OCI-LY7 (cell line): ENCODE measurements at regions not wholly inside any gene's neighbourhood (a gene's known extent, or its start where the extent isn't known, plus 50 kb on each side); places are given as distances from the start of the nearest gene placed in this dataset.

ENCODE experiments used
- BruUV-seq: library from RNA; stranded (reverse); fragments of 400-500 nt; replicated peaks from 2 replicates; lab custom pipeline; 2021; lab: Mats Ljungman, UMichigan
- CTCF ChIA-PET: fragments of 300-600 bp; sonication (Branson Sonifier 250); formaldehyde crosslinking; loops from one replicate; lab custom pipeline; 2022; ENCODE audit warnings: antibody characterized with exemption; ENCODE audit not compliant: unreplicated experiment; lab: Charles Lee
- POLR2A ChIA-PET: fragments of 300-600 bp; sonication (Branson Sonifier 250); formaldehyde crosslinking; loops from one replicate; lab custom pipeline; 2022; ENCODE audit warnings: antibody characterized with exemption; lab: Charles Lee
- DNase-seq: peaks from one replicate; pipeline ENCODE4 v3.0.0-alpha.2; 2015; ENCODE audit warnings: low spot score
- H2AFZ ChIP-seq: fragments of 200-600 bp; sonication (generic), shearing (Covaris generic); 2 replicates; pipeline ENCODE4 v1.6.1; 2014; ENCODE audit warnings: mild to moderate bottlenecking, antibody characterized with exemption, low read length, moderate library complexity
- H3K27ac ChIP-seq: fragments of 200-600 bp; sonication (generic); 2 replicates; pipeline ENCODE4 v1.5.1; 2014; ENCODE audit warnings: mixed run types, low read depth, mild to moderate bottlenecking, moderate library complexity, low read length, inconsistent platforms; ENCODE audit not compliant: poor library complexity, severe bottlenecking
- H3K36me3 ChIP-seq: fragments of 200-600 bp; sonication (generic); 2 replicates; pipeline ENCODE4 v1.6.1; 2014; ENCODE audit warnings: mild to moderate bottlenecking, antibody characterized with exemption, low read length, moderate library complexity, mixed read lengths; ENCODE audit not compliant: insufficient read depth
- H3K4me1 ChIP-seq: fragments of 200-600 bp; sonication (generic); 2 replicates; pipeline ENCODE4 v1.5.1; 2014; ENCODE audit warnings: mild to moderate bottlenecking, low read length; ENCODE audit not compliant: insufficient read depth, poor library complexity, severe bottlenecking
- H3K4me2 ChIP-seq: fragments of 200-600 bp; sonication (generic); 2 replicates; pipeline ENCODE4 v1.6.1; 2014; ENCODE audit warnings: mild to moderate bottlenecking, low read length
- H3K4me3 ChIP-seq: fragments of 200-600 bp; sonication (generic); 2 replicates; pipeline ENCODE4 v1.5.1; 2014; ENCODE audit warnings: mild to moderate bottlenecking, low read depth, low read length; ENCODE audit not compliant: poor library complexity, severe bottlenecking
- H3K79me2 ChIP-seq: fragments of 200-600 bp; sonication (generic); 2 replicates; pipeline ENCODE4 v1.6.1; 2016; ENCODE audit warnings: low read depth, mild to moderate bottlenecking, low read length, moderate library complexity, mixed read lengths; ENCODE audit not compliant: insufficient read depth
- H3K9me2 ChIP-seq: fragments of 200-600 bp; sonication (generic); 2 replicates; pipeline ENCODE4 v1.6.1; 2016; ENCODE audit warnings: mild to moderate bottlenecking, low read length, mixed read lengths; ENCODE audit not compliant: insufficient read depth
- H3K9me3 ChIP-seq: fragments of 200-600 bp; sonication (generic); 2 replicates; pipeline ENCODE4 v1.6.1; 2014; ENCODE audit warnings: mild to moderate bottlenecking, mixed run types, low read length, mixed read lengths
- H4K20me1 ChIP-seq: fragments of 200-600 bp; sonication (generic); 2 replicates; pipeline ENCODE4 v1.6.1; 2014; ENCODE audit warnings: mild to moderate bottlenecking, antibody characterized with exemption, low read length, moderate library complexity, mixed read lengths; ENCODE audit not compliant: insufficient read depth
- EZH2phosphoT487 ChIP-seq: fragments of 200-600 bp; sonication (generic); IDR thresholded peaks from 2 replicates; pipeline ENCODE4 v1.6.1; 2018; ENCODE audit warnings: low read depth, borderline replicate concordance, mild to moderate bottlenecking, mixed run types, antibody characterized with exemption, low read length, moderate library complexity, mixed read lengths
- intact Hi-C: fragments of 100-400 bp; cut with micrococcal nuclease; formaldehyde crosslinking; loops from one replicate; pipeline ENCODE4 v1.10.0; 2022; ENCODE audit not compliant: unreplicated experiment
- TF ChIP-seq, protein P1 (sequence below): fragments of 200-600 bp; sonication (generic); conservative IDR thresholded peaks from 2 replicates; pipeline ENCODE4 v1.5.1; 2014; ENCODE audit warnings: mild to moderate bottlenecking, antibody characterized with exemption, low read length, moderate library complexity, mixed read lengths

- no peak overlapping the region for H3K27ac ChIP-seq
- TF ChIP-seq EZH2phosphoT487 = no peak
- no peak overlapping the region for H2AFZ ChIP-seq
- 0 out of 2 replicates have a peak, but pooled peaks cover 8% of the 10 kb centered on the region for H3K9me3 ChIP-seq
- H4K20me1 ChIP-seq = no peaks in the 10 kb centered on the region
- H3K79me2 ChIP-seq = no peaks in the 10 kb centered on the region
- no TSS peak for BruUV-seq
- ChIA-PET CTCF (no interaction called here), POLR2A (no interaction called here)
- H3K4me3 ChIP-seq = no peak overlapping the region
- no peaks in the 10 kb centered on the region for H3K9me2 ChIP-seq
- no peaks in the 10 kb centered on the region for H3K4me1 ChIP-seq
- no peak for DNase-seq
- no peaks in the 10 kb centered on the region for H3K36me3 ChIP-seq
- intact Hi-C loops = no loop called here
- no peak overlapping the region for H3K4me2 ChIP-seq
Observed at GRCh38 chr10:131779661-131780394, 121.0 kb upstream of the PPP2R2D start.

- Histone ChIP-seq H4K20me1 (no peaks in the 10 kb centered on the region), H3K9me2 (no peaks in the 10 kb centered on the region), H3K4me2 (no peak overlapping the region), H3K36me3 (no peaks in the 10 kb centered on the region), H3K4me3 (no peak overlapping the region), H2AFZ (no peak overlapping the region), H3K9me3 (0 out of 2 replicates have a peak, but pooled peaks cover 8% of the 10 kb centered on the region), H3K27ac (no peak overlapping the region), H3K4me1 (no peaks in the 10 kb centered on the region), H3K79me2 (no peaks in the 10 kb centered on the region)
- intact Hi-C loops = no loop called here
- POLR2A ChIA-PET = no interaction called here
- no TSS peak for BruUV-seq
- CTCF ChIA-PET = no interaction called here
- TF ChIP-seq EZH2phosphoT487 = no peak
- TF ChIP-seq, protein P1, sequence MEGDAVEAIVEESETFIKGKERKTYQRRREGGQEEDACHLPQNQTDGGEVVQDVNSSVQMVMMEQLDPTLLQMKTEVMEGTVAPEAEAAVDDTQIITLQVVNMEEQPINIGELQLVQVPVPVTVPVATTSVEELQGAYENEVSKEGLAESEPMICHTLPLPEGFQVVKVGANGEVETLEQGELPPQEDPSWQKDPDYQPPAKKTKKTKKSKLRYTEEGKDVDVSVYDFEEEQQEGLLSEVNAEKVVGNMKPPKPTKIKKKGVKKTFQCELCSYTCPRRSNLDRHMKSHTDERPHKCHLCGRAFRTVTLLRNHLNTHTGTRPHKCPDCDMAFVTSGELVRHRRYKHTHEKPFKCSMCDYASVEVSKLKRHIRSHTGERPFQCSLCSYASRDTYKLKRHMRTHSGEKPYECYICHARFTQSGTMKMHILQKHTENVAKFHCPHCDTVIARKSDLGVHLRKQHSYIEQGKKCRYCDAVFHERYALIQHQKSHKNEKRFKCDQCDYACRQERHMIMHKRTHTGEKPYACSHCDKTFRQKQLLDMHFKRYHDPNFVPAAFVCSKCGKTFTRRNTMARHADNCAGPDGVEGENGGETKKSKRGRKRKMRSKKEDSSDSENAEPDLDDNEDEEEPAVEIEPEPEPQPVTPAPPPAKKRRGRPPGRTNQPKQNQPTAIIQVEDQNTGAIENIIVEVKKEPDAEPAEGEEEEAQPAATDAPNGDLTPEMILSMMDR = no peak
- no peak for DNase-seq
Observed at GRCh38 chr10:131781076-131781475, 119.7 kb upstream of the PPP2R2D start.

DNA sequence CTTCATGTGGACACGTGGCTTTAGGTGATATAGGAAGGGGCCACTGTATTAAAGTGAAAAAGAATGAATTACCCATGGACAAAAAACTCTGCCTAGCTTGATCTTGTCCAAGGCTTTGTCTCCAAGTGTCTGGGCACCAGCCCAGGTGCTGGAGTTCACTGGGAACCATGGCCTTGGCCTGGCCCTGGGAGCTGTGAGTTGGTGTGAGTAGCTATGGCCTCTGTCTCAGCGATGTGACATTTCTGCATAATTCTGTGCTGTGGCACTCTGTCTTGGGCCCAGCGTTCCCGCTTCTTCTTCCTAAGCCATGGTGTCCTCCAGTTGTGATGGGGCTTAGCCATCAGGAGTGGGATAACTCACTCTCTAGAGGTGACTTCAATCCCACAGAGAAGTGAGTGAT is 119.0 kb upstream of the PPP2R2D start:
- Histone ChIP-seq H3K4me2 (no peak overlapping the region), H3K36me3 (no peaks in the 10 kb centered on the region), H3K27ac (no peak overlapping the region), H3K9me3 (0 out of 2 replicates have a peak, but pooled peaks cover 6% of the 10 kb centered on the region), H3K79me2 (no peaks in the 10 kb centered on the region), H3K4me1 (no peaks in the 10 kb centered on the region), H3K4me3 (no peak overlapping the region), H2AFZ (no peak overlapping the region), H4K20me1 (no peaks in the 10 kb centered on the region), H3K9me2 (no peaks in the 10 kb centered on the region)
- DNase-seq = no peak
- TF ChIP-seq, protein P1 = no peak
- TF ChIP-seq EZH2phosphoT487 = no peak
- CTCF ChIA-PET = no interaction called here
- no TSS peak for BruUV-seq
- POLR2A ChIA-PET = no interaction called here
- intact Hi-C loops = no loop called here
